ENCODE measurements at regions not wholly inside any gene's neighbourhood (a gene's known extent, or its start where the extent isn't known, plus 50 kb on each side); places are given as distances from the start of the nearest gene placed in this dataset.
"Not testable (repeated sequence)": the region's sequence is repeated elsewhere in the genome, so short reads cannot be mapped to it uniquely, and the experiment has no call there.

DNA sequence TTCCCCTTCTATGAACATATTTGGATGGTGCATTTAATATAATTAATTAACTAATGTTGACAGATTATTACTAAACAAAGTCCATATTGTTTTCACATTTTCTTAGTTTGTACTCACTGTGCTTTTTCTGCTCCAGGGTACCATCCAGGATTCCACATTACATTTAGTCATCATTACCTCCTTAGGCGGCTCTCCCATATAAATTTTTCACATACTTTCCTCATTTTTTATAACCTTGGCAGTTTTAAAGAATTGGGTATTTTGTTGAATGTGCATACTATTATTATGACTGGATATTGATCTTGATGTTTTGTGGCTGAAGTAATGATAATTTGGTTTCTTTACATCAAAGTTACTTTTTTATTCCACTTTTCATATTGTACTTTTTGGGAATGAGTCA, 755.6 kb upstream of the ANO3 start:
- Histone ChIP-seq H3K36me3 (ENCODE audit: control insufficient read depth in 4 of 4, insufficient read depth in 4 of 4, low read length in 3 of 4) (no peaks in the 10 kb centered on the region), H3K27ac (ENCODE audit: insufficient read depth in 1 of 2, low read depth in 1 of 2, low read length in 2 of 2, poor library complexity in 1 of 2, severe bottlenecking in 2 of 2) (no peak overlapping the region), H3K9me3 (ENCODE audit: control extremely low read depth in 1 of 5, control insufficient read depth in 4 of 5, insufficient read depth in 2 of 5, low read depth in 1 of 5, low read length in 4 of 5) (no peaks in the 10 kb centered on the region), H3K4me3 (ENCODE audit: control insufficient read depth in 1 of 7, extremely low read depth in 1 of 7, insufficient read depth in 4 of 7, low read depth in 2 of 7, low read length in 6 of 7) (no peak overlapping the region), H3K4me1 (ENCODE audit: control extremely low read depth in 1 of 4, control insufficient read depth in 4 of 4, insufficient read depth in 4 of 4, low read length in 3 of 4) (no peaks in the 10 kb centered on the region), H3K27me3 (replicated peaks in 2 of 5; ENCODE audit: control insufficient read depth in 4 of 5, insufficient read depth in 5 of 5, low read length in 4 of 5) (no peaks in the 10 kb centered on the region)
- DNase-seq, result no peak
- ChIA-PET CTCF (no interaction called here), POLR2A (no interaction called here)
- WGBS (ENCODE audit: insufficient coverage), result no CpG with 5 or more reads among the region's 1 CpG

DNA sequence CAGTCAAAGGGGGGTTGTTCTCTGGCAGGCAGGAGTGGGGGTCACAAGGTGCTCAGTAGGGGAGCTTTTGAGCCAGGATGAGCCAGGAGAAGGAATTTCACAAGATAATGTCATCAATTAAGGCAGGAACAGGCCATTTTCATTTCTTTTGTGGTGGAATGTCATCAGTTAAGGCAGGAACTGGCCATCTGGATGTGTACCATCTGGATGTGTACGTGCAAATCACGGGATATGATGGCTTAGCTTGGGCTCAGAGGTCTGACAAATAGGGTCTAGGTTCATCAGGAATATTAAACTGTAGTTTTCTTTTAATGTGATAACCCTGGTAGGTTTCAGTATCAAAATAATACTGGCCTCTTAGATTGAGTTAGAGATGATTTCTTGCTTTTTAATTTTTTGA, 752.4 kb upstream of the ANO3 start:
- CTCF ChIA-PET; H3K9me3 ChIP-seq (ENCODE audit: control extremely low read depth in 1 of 5, control insufficient read depth in 4 of 5, insufficient read depth in 2 of 5, low read depth in 1 of 5, low read length in 4 of 5); H3K4me3 ChIP-seq (ENCODE audit: control insufficient read depth in 1 of 7, extremely low read depth in 1 of 7, insufficient read depth in 4 of 7, low read depth in 2 of 7, low read length in 6 of 7); POLR2A ChIA-PET; DNase-seq; H3K4me1 ChIP-seq (ENCODE audit: control extremely low read depth in 1 of 4, control insufficient read depth in 4 of 4, insufficient read depth in 4 of 4, low read length in 3 of 4); H3K27ac ChIP-seq (ENCODE audit: insufficient read depth in 1 of 2, low read depth in 1 of 2, low read length in 2 of 2, poor library complexity in 1 of 2, severe bottlenecking in 2 of 2); H3K27me3 ChIP-seq (replicated peaks in 2 of 5; ENCODE audit: control insufficient read depth in 4 of 5, insufficient read depth in 5 of 5, low read length in 4 of 5); H3K36me3 ChIP-seq (ENCODE audit: control insufficient read depth in 4 of 4, insufficient read depth in 4 of 4, low read length in 3 of 4): not testable (repeated sequence)
- 100% methylated on average over 1 of the region's 2 CpGs for WGBS (ENCODE audit: insufficient coverage)

DNA sequence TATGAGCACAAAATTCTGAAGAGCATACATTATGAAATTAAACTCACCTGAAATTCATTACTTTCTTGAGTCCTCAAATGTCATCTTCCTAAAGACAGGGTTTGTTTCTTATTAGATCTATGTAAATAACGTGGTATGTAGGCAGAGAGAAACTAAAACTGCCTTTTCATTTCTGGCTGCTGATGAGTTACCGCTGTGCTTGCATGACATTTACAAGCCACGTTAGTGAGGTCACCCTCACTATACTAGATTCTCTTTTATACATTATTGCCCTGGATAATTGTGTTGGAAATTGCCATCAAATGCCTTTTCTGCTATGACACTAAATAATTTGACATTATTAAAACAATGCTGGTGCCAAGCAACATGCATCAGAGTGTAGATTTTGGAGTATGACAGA, 748.3 kb upstream of the ANO3 start:
- Histone ChIP-seq H3K4me1 (ENCODE audit: control extremely low read depth in 1 of 4, control insufficient read depth in 4 of 4, insufficient read depth in 4 of 4, low read length in 3 of 4) (no peaks in the 10 kb centered on the region), H3K27ac (ENCODE audit: insufficient read depth in 1 of 2, low read depth in 1 of 2, low read length in 2 of 2, poor library complexity in 1 of 2, severe bottlenecking in 2 of 2) (no peak overlapping the region), H3K4me3 (ENCODE audit: control insufficient read depth in 1 of 7, extremely low read depth in 1 of 7, insufficient read depth in 4 of 7, low read depth in 2 of 7, low read length in 6 of 7) (no peak overlapping the region), H3K36me3 (ENCODE audit: control insufficient read depth in 4 of 4, insufficient read depth in 4 of 4, low read length in 3 of 4) (no peaks in the 10 kb centered on the region), H3K9me3 (ENCODE audit: control extremely low read depth in 1 of 5, control insufficient read depth in 4 of 5, insufficient read depth in 2 of 5, low read depth in 1 of 5, low read length in 4 of 5) (no peaks in the 10 kb centered on the region), H3K27me3 (replicated peaks in 2 of 5; ENCODE audit: control insufficient read depth in 4 of 5, insufficient read depth in 5 of 5, low read length in 4 of 5) (no peaks in the 10 kb centered on the region)
- 100% methylated on average over 1 of the region's 3 CpGs for WGBS (ENCODE audit: insufficient coverage)
- ChIA-PET CTCF (no interaction called here), POLR2A (no interaction called here)
- DNase-seq, result no peak

DNA sequence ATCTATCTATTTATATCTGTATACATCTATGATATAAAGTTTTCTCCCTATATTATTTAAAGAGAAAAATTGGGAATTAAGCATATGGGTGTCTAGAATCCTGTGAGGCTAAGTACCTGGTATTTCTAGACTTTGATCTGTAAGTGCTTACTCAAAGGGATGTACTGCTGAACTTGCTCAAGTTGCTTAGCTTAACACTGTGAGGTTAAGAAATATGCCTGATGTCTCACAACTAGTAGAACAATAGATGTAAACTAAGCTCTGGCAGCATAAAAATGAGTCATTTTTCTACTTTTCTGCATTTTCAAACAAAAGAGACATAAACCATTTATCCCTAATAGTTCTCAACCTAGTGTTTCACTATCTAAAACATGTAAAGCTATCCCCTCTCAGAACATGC, 744.4 kb upstream of the ANO3 start:
- no peak for DNase-seq
- Histone ChIP-seq H3K27me3 (replicated peaks in 2 of 5; ENCODE audit: control insufficient read depth in 4 of 5, insufficient read depth in 5 of 5, low read length in 4 of 5) (no peaks in the 10 kb centered on the region), H3K27ac (ENCODE audit: insufficient read depth in 1 of 2, low read depth in 1 of 2, low read length in 2 of 2, poor library complexity in 1 of 2, severe bottlenecking in 2 of 2) (no peak overlapping the region), H3K4me1 (ENCODE audit: control extremely low read depth in 1 of 4, control insufficient read depth in 4 of 4, insufficient read depth in 4 of 4, low read length in 3 of 4) (no peaks in the 10 kb centered on the region), H3K36me3 (ENCODE audit: control insufficient read depth in 4 of 4, insufficient read depth in 4 of 4, low read length in 3 of 4) (no peaks in the 10 kb centered on the region), H3K9me3 (ENCODE audit: control extremely low read depth in 1 of 5, control insufficient read depth in 4 of 5, insufficient read depth in 2 of 5, low read depth in 1 of 5, low read length in 4 of 5) (no peaks in the 10 kb centered on the region), H3K4me3 (ENCODE audit: control insufficient read depth in 1 of 7, extremely low read depth in 1 of 7, insufficient read depth in 4 of 7, low read depth in 2 of 7, low read length in 6 of 7) (no peak overlapping the region)
- POLR2A ChIA-PET, result no interaction called here
- CTCF ChIA-PET, result no interaction called here

DNA sequence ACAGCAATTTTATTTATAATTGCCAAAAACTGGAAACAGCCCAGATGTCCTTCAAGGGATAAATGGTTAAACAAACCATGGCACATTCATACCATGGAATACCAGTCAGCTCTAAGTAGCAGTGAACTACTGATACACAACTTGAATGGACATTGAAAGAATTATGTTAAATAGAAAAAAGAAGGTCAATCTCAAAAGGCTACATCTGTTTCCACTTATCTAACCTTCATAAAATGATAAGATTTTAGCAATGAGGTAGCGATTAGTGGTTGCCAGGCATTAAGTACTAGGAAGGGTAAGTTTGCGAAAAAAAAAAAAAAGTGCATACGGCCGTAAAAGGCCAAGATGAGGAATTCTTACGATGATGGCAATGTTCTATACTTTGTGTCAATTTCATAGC, 738.7 kb upstream of the ANO3 start:
- WGBS (ENCODE audit: insufficient coverage), result 100% methylated on average over 1 of the region's 5 CpGs
- no peaks in the 10 kb centered on the region for H3K27me3 ChIP-seq (replicated peaks in 2 of 5; ENCODE audit: control insufficient read depth in 4 of 5, insufficient read depth in 5 of 5, low read length in 4 of 5)
- ChIA-PET CTCF (no interaction called here), POLR2A (no interaction called here)
- H3K36me3 ChIP-seq (ENCODE audit: control insufficient read depth in 4 of 4, insufficient read depth in 4 of 4, low read length in 3 of 4), result no peaks in the 10 kb centered on the region
- no peak for DNase-seq
- H3K4me1 ChIP-seq (ENCODE audit: control extremely low read depth in 1 of 4, control insufficient read depth in 4 of 4, insufficient read depth in 4 of 4, low read length in 3 of 4), result no peaks in the 10 kb centered on the region
- H3K27ac ChIP-seq (ENCODE audit: insufficient read depth in 1 of 2, low read depth in 1 of 2, low read length in 2 of 2, poor library complexity in 1 of 2, severe bottlenecking in 2 of 2), result no peak overlapping the region
- H3K4me3 ChIP-seq (ENCODE audit: control insufficient read depth in 1 of 7, extremely low read depth in 1 of 7, insufficient read depth in 4 of 7, low read depth in 2 of 7, low read length in 6 of 7), result no peak overlapping the region
- no peaks in the 10 kb centered on the region for H3K9me3 ChIP-seq (ENCODE audit: control extremely low read depth in 1 of 5, control insufficient read depth in 4 of 5, insufficient read depth in 2 of 5, low read depth in 1 of 5, low read length in 4 of 5)

DNA sequence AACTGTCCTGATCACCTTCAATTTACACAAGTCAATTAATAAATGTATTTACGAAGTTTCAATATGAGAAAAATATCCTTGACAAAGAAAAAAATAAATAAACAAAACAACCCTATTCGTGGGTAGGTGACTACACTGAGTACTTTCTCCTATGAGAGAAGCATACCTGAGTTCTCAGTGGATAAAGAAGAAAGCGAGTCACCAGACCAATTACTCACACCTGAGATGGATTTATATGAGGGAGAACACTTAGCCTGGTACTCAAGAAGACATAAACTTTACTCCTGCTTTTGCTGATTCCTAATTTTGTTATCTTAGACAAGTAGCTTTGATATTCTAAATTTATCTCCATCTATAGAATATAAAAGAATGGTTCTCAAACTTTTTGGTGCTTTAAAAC, 735.2 kb upstream of the ANO3 start:
- H3K27ac ChIP-seq (ENCODE audit: insufficient read depth in 1 of 2, low read depth in 1 of 2, low read length in 2 of 2, poor library complexity in 1 of 2, severe bottlenecking in 2 of 2), result no peak overlapping the region
- H3K27me3 ChIP-seq (replicated peaks in 2 of 5; ENCODE audit: control insufficient read depth in 4 of 5, insufficient read depth in 5 of 5, low read length in 4 of 5), result no peaks in the 10 kb centered on the region
- no peaks in the 10 kb centered on the region for H3K4me1 ChIP-seq (ENCODE audit: control extremely low read depth in 1 of 4, control insufficient read depth in 4 of 4, insufficient read depth in 4 of 4, low read length in 3 of 4)
- DNase-seq, result no peak
- H3K4me3 ChIP-seq (ENCODE audit: control insufficient read depth in 1 of 7, extremely low read depth in 1 of 7, insufficient read depth in 4 of 7, low read depth in 2 of 7, low read length in 6 of 7), result no peak overlapping the region
- ChIA-PET POLR2A (no interaction called here), CTCF (no interaction called here)
- H3K9me3 ChIP-seq (ENCODE audit: control extremely low read depth in 1 of 5, control insufficient read depth in 4 of 5, insufficient read depth in 2 of 5, low read depth in 1 of 5, low read length in 4 of 5), result no peaks in the 10 kb centered on the region
- WGBS (ENCODE audit: insufficient coverage), result no CpG with 5 or more reads among the region's 3 CpGs
- H3K36me3 ChIP-seq (ENCODE audit: control insufficient read depth in 4 of 4, insufficient read depth in 4 of 4, low read length in 3 of 4), result no peaks in the 10 kb centered on the region

DNA sequence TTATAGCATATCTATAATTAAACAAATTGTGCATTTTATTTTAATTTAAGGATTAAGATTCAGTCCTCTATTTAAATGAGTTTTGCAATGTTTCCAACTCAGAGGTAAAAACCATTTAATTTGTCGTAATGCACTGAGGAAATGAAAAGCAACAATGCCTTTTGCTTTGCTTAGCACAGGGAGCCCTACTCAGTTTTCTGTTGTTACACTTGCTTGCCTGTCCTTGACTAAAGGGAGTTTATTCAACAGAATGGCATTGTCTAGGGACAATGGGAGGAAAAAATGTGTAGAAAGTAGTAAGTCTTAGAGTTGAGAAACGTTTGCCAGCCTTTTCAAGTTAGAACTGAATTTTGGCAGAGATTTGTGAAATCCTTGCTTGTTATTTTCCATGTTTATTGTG, 734.2 kb upstream of the ANO3 start:
- Histone ChIP-seq H3K4me1 (ENCODE audit: control extremely low read depth in 1 of 4, control insufficient read depth in 4 of 4, insufficient read depth in 4 of 4, low read length in 3 of 4) (no peaks in the 10 kb centered on the region), H3K27me3 (replicated peaks in 2 of 5; ENCODE audit: control insufficient read depth in 4 of 5, insufficient read depth in 5 of 5, low read length in 4 of 5) (no peaks in the 10 kb centered on the region), H3K27ac (ENCODE audit: insufficient read depth in 1 of 2, low read depth in 1 of 2, low read length in 2 of 2, poor library complexity in 1 of 2, severe bottlenecking in 2 of 2) (no peak overlapping the region), H3K36me3 (ENCODE audit: control insufficient read depth in 4 of 4, insufficient read depth in 4 of 4, low read length in 3 of 4) (no peaks in the 10 kb centered on the region), H3K4me3 (ENCODE audit: control insufficient read depth in 1 of 7, extremely low read depth in 1 of 7, insufficient read depth in 4 of 7, low read depth in 2 of 7, low read length in 6 of 7) (no peak overlapping the region), H3K9me3 (ENCODE audit: control extremely low read depth in 1 of 5, control insufficient read depth in 4 of 5, insufficient read depth in 2 of 5, low read depth in 1 of 5, low read length in 4 of 5) (no peaks in the 10 kb centered on the region)
- DNase-seq, result no peak
- WGBS (ENCODE audit: insufficient coverage), result 52% methylated on average over 2 of the region's 2 CpGs
- POLR2A ChIA-PET, result no interaction called here
- CTCF ChIA-PET, result no interaction called here

DNA sequence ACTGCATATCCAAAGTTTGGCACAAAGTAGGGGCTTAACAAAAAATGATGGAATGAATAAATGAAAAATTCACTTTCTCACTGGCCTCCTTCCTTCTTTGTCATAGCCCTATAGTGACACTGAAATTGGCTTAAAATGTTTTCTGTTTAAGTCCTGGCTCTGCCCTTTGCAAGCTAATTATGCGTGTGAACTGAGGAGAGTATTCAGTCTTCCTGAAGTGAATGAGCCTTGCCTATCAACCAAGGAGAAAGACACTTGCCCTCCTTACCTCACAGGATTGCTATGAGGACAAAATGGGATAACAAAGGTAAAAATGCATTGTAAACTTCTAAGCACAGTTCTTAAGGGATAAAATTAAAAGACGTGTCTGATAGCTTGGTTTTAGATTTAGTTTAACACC, 729.8 kb upstream of the ANO3 start:
- WGBS (ENCODE audit: insufficient coverage), result 89% methylated on average over 1 of the region's 2 CpGs
- Histone ChIP-seq H3K9me3 (ENCODE audit: control extremely low read depth in 1 of 5, control insufficient read depth in 4 of 5, insufficient read depth in 2 of 5, low read depth in 1 of 5, low read length in 4 of 5) (no peaks in the 10 kb centered on the region), H3K36me3 (ENCODE audit: control insufficient read depth in 4 of 4, insufficient read depth in 4 of 4, low read length in 3 of 4) (no peaks in the 10 kb centered on the region), H3K4me3 (ENCODE audit: control insufficient read depth in 1 of 7, extremely low read depth in 1 of 7, insufficient read depth in 4 of 7, low read depth in 2 of 7, low read length in 6 of 7) (no peak overlapping the region), H3K27me3 (replicated peaks in 2 of 5; ENCODE audit: control insufficient read depth in 4 of 5, insufficient read depth in 5 of 5, low read length in 4 of 5) (no peaks in the 10 kb centered on the region), H3K27ac (ENCODE audit: insufficient read depth in 1 of 2, low read depth in 1 of 2, low read length in 2 of 2, poor library complexity in 1 of 2, severe bottlenecking in 2 of 2) (no peak overlapping the region), H3K4me1 (ENCODE audit: control extremely low read depth in 1 of 4, control insufficient read depth in 4 of 4, insufficient read depth in 4 of 4, low read length in 3 of 4) (no peaks in the 10 kb centered on the region)
- ChIA-PET POLR2A (no interaction called here), CTCF (no interaction called here)
- no peak for DNase-seq
